ENCODE measurements at regions not wholly inside any gene's neighbourhood (a gene's known extent, or its start where the extent isn't known, plus 50 kb on each side); places are given as distances from the start of the nearest gene placed in this dataset.
A peak's percentile ranks its signal among the peaks of the same experiment; 100 is the strongest.

DNA sequence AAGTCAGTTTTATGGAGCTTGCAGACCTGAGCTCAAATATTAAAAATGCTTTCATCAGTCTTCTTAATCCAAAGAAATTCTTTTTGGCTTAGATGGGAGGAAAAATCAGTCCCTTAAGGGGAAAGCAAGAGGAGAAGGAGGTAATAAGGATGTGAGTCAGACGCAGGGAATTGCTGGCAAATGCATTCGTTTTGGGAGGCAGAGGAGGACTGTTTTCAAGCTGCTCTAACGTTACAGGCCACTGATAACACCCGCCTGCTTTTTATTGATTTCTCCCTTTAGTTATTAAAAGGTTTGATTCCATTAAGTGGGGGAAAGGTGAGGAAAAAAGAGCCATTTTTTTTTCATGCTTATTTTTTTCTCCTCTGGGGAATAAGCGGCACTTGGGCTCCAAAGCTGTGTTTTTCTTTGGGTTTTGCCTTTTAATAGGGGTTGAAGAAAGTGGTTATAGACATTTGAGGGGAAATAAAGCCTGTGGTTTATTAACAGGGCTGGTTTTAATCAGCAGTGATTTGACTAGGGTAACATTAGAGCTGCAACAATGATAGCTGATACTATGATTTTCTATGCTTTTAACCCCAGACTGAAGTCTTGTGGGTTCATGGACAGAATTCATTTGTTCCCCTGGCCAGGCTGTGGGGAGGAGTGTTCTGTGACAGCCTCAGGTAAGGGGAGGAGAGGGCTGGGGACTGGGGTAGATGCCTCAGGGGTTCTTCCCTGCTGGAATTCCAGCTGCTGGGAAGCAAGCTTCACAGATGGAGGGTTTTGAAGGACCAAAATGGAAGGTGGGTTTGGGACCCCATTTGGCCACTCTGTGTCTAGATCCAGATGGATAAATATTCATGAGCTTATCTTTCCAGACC lies 225.2 kb downstream of the GAS1 start:
- Histone ChIP-seq H3K27me3 (ENCODE audit: control insufficient read depth in 3 of 3, insufficient read depth in 3 of 3, low read length in 3 of 3) (no peaks in the 10 kb centered on the region), H3K4me3 (ENCODE audit: low read length in 3 of 3) (no peak overlapping the region), H3K36me3 (ENCODE audit: control insufficient read depth in 3 of 3, insufficient read depth in 3 of 3, low read length in 3 of 3) (no peaks in the 10 kb centered on the region), H3K9me3 (ENCODE audit: control insufficient read depth in 3 of 3, low read length in 3 of 3) (no peaks in the 10 kb centered on the region), H3K9ac (ENCODE audit: low read depth in 1 of 3, low read length in 3 of 3) (no peak overlapping the region), H3K27ac (ENCODE audit: low read depth, low read length) (peak overlapping the region; percentile 46), H3K4me1 (ENCODE audit: control insufficient read depth in 3 of 3, insufficient read depth in 3 of 3, low read length in 3 of 3) (peaks cover 0 to 14% (median 3%) of the 10 kb centered on the region in 3 donors)

- Histone ChIP-seq H3K36me3 (ENCODE audit: control insufficient read depth in 3 of 3, insufficient read depth in 3 of 3, low read length in 3 of 3) (no peaks in the 10 kb centered on the region), H3K9ac (ENCODE audit: low read depth in 1 of 3, low read length in 3 of 3) (no peak overlapping the region), H3K4me1 (ENCODE audit: control insufficient read depth in 3 of 3, insufficient read depth in 3 of 3, low read length in 3 of 3) (peaks cover 0 to 14% (median 3%) of the 10 kb centered on the region in 3 donors), H3K27ac (ENCODE audit: low read depth, low read length) (peak overlapping the region; percentile 7), H3K4me3 (ENCODE audit: low read length in 3 of 3) (no peak overlapping the region), H3K27me3 (ENCODE audit: control insufficient read depth in 3 of 3, insufficient read depth in 3 of 3, low read length in 3 of 3) (no peaks in the 10 kb centered on the region), H3K9me3 (ENCODE audit: control insufficient read depth in 3 of 3, low read length in 3 of 3) (no peaks in the 10 kb centered on the region)
Measured at GRCh38 chr9:86721226-86721781, 226.0 kb downstream of the GAS1 start.

DNA sequence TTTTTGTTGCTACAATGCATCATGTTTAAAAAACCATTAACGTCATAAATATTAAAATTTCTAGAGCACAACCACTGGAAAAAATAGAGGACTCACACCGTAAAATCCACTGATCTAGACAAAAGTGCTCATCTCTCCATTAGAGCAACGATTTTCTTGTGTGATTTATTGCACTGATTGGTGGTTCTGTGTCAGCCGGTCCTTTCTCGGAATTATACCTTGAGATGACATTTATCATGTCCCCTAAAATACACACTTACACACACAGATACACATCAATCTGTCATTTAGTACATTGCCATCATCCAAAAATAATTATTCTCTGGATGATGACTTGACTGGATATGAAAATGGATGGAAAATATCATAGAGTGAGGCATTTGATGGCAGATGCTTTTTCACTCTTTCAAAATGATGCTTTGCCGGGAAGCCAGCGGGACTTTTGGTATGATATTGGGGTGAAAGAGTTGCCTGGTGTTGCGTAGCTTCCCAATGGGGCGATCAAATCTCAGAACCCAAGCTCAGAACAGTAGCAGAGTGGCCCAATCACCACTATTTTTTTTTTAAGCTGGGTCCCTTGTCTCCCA lies 226.6 kb downstream of the GAS1 start:
- no peaks in the 10 kb centered on the region for H3K27me3 ChIP-seq (ENCODE audit: control insufficient read depth in 3 of 3, insufficient read depth in 3 of 3, low read length in 3 of 3)
- peaks cover 0 to 14% (median 3%) of the 10 kb centered on the region in 3 donors for H3K4me1 ChIP-seq (ENCODE audit: control insufficient read depth in 3 of 3, insufficient read depth in 3 of 3, low read length in 3 of 3)
- no peaks in the 10 kb centered on the region for H3K9me3 ChIP-seq (ENCODE audit: control insufficient read depth in 3 of 3, low read length in 3 of 3)
- no peak overlapping the region for H3K4me3 ChIP-seq (ENCODE audit: low read length in 3 of 3)
- H3K9ac ChIP-seq (ENCODE audit: low read depth in 1 of 3, low read length in 3 of 3): no peak overlapping the region
- no peaks in the 10 kb centered on the region for H3K36me3 ChIP-seq (ENCODE audit: control insufficient read depth in 3 of 3, insufficient read depth in 3 of 3, low read length in 3 of 3)
- H3K27ac ChIP-seq (ENCODE audit: low read depth, low read length): peak overlapping the region; percentile 7

- Histone ChIP-seq H3K36me3 (ENCODE audit: control insufficient read depth in 3 of 3, insufficient read depth in 3 of 3, low read length in 3 of 3) (no peaks in the 10 kb centered on the region), H3K4me3 (ENCODE audit: low read length in 3 of 3) (no peak overlapping the region), H3K27ac (ENCODE audit: low read depth, low read length) (no peak overlapping the region), H3K9ac (ENCODE audit: low read depth in 1 of 3, low read length in 3 of 3) (no peak overlapping the region), H3K27me3 (ENCODE audit: control insufficient read depth in 3 of 3, insufficient read depth in 3 of 3, low read length in 3 of 3) (no peaks in the 10 kb centered on the region), H3K9me3 (ENCODE audit: control insufficient read depth in 3 of 3, low read length in 3 of 3) (no peaks in the 10 kb centered on the region), H3K4me1 (ENCODE audit: control insufficient read depth in 3 of 3, insufficient read depth in 3 of 3, low read length in 3 of 3) (peaks cover 0 to 14% (median 3%) of the 10 kb centered on the region in 3 donors)
Measured at GRCh38 chr9:86718388-86719049, 228.8 kb downstream of the GAS1 start.

DNA sequence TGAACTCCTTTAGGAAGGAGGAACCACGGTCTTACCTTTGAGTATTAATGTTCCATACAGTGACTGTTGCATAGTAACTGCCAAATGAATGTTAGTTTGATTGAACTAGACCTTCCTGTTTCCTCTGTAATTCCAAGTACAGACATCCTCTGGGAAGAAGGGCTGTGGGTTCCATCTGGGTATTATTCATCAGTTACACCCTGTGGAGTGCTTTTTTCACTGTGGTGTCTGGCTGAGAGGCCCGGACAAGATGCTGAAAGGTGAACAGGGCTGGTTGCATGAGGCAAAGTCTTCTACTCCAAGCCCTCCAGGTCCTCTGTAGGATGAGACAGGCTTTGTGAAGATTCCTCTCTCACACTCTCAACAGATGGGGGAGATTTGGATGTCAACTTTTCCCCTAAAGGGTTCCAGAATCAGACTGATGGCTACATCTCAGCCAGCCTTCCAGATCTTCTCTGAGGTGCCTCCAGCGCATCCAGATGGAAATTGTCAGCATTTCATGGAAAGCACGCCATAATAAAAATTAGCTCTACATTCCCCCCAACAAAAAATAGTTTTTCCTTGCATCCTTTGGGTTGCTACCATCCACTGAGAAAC lies 230.9 kb downstream of the GAS1 start:
- H3K4me1 ChIP-seq (ENCODE audit: control insufficient read depth in 3 of 3, insufficient read depth in 3 of 3, low read length in 3 of 3): peaks cover 0 to 5% (median 0%) of the 10 kb centered on the region in 3 donors
- H3K9ac ChIP-seq (ENCODE audit: low read depth in 1 of 3, low read length in 3 of 3): no peak overlapping the region
- no peaks in the 10 kb centered on the region for H3K9me3 ChIP-seq (ENCODE audit: control insufficient read depth in 3 of 3, low read length in 3 of 3)
- H3K27me3 ChIP-seq (ENCODE audit: control insufficient read depth in 3 of 3, insufficient read depth in 3 of 3, low read length in 3 of 3): no peaks in the 10 kb centered on the region
- no peak overlapping the region for H3K4me3 ChIP-seq (ENCODE audit: low read length in 3 of 3)
- H3K27ac ChIP-seq (ENCODE audit: low read depth, low read length): no peak overlapping the region
- no peaks in the 10 kb centered on the region for H3K36me3 ChIP-seq (ENCODE audit: control insufficient read depth in 3 of 3, insufficient read depth in 3 of 3, low read length in 3 of 3)

GRCh38 chr9:86714999-86715398 lies 232.3 kb downstream of the GAS1 start:
- peaks cover 0 to 3% (median 0%) of the 10 kb centered on the region in 3 donors for H3K4me1 ChIP-seq (ENCODE audit: control insufficient read depth in 3 of 3, insufficient read depth in 3 of 3, low read length in 3 of 3)
- no peak overlapping the region for H3K27ac ChIP-seq (ENCODE audit: low read depth, low read length)
- no peaks in the 10 kb centered on the region for H3K9me3 ChIP-seq (ENCODE audit: control insufficient read depth in 3 of 3, low read length in 3 of 3)
- no peaks in the 10 kb centered on the region for H3K27me3 ChIP-seq (ENCODE audit: control insufficient read depth in 3 of 3, insufficient read depth in 3 of 3, low read length in 3 of 3)
- no peak overlapping the region for H3K9ac ChIP-seq (ENCODE audit: low read depth in 1 of 3, low read length in 3 of 3)
- no peaks in the 10 kb centered on the region for H3K36me3 ChIP-seq (ENCODE audit: control insufficient read depth in 3 of 3, insufficient read depth in 3 of 3, low read length in 3 of 3)
- H3K4me3 ChIP-seq (ENCODE audit: low read length in 3 of 3): no peak overlapping the region

DNA sequence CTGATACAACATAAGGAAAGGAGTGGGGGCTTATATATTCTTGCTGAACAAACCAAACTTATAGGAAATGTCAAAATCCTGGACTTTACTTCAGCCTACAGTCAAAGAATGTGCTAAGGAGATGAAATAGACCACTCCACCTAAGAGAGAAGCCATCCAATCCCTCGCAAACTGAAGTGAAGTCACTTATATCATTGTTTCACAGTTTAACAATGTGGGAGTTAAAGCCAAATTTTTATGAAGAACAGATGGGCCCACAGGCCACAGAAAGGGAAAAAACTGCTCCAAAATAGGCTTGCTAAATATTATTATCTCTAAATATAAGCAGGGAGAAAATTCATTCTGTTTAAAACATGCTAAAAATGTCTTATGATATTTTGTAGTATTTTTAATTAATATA lies 233.3 kb downstream of the GAS1 start:
- peaks cover 0 to 2% (median 0%) of the 10 kb centered on the region in 3 donors for H3K4me1 ChIP-seq (ENCODE audit: control insufficient read depth in 3 of 3, insufficient read depth in 3 of 3, low read length in 3 of 3)

GRCh38 chr9:86713470-86713869 lies 233.8 kb downstream of the GAS1 start:
- Histone ChIP-seq H3K9me3 (ENCODE audit: control insufficient read depth in 3 of 3, low read length in 3 of 3) (no peaks in the 10 kb centered on the region), H3K9ac (ENCODE audit: low read depth in 1 of 3, low read length in 3 of 3) (no peak overlapping the region), H3K36me3 (ENCODE audit: control insufficient read depth in 3 of 3, insufficient read depth in 3 of 3, low read length in 3 of 3) (no peaks in the 10 kb centered on the region), H3K4me1 (ENCODE audit: control insufficient read depth in 3 of 3, insufficient read depth in 3 of 3, low read length in 3 of 3) (no peaks in the 10 kb centered on the region), H3K4me3 (ENCODE audit: low read length in 3 of 3) (no peak overlapping the region), H3K27ac (ENCODE audit: low read depth, low read length) (no peak overlapping the region), H3K27me3 (ENCODE audit: control insufficient read depth in 3 of 3, insufficient read depth in 3 of 3, low read length in 3 of 3) (no peaks in the 10 kb centered on the region)

More for the DNA sequence above, 233.3 kb downstream of the GAS1 start:
- H3K27me3 ChIP-seq (ENCODE audit: control insufficient read depth in 3 of 3, insufficient read depth in 3 of 3, low read length in 3 of 3): no peaks in the 10 kb centered on the region
- no peak overlapping the region for H3K4me3 ChIP-seq (ENCODE audit: low read length in 3 of 3)
- H3K9me3 ChIP-seq (ENCODE audit: control insufficient read depth in 3 of 3, low read length in 3 of 3): no peaks in the 10 kb centered on the region
- H3K36me3 ChIP-seq (ENCODE audit: control insufficient read depth in 3 of 3, insufficient read depth in 3 of 3, low read length in 3 of 3): no peaks in the 10 kb centered on the region
- no peak overlapping the region for H3K9ac ChIP-seq (ENCODE audit: low read depth in 1 of 3, low read length in 3 of 3)
- no peak overlapping the region for H3K27ac ChIP-seq (ENCODE audit: low read depth, low read length)

- Histone ChIP-seq H3K4me3 (ENCODE audit: low read length in 3 of 3) (no peak overlapping the region), H3K36me3 (ENCODE audit: control insufficient read depth in 3 of 3, insufficient read depth in 3 of 3, low read length in 3 of 3) (no peaks in the 10 kb centered on the region), H3K9ac (ENCODE audit: low read depth in 1 of 3, low read length in 3 of 3) (no peak overlapping the region), H3K27ac (ENCODE audit: low read depth, low read length) (no peak overlapping the region), H3K4me1 (ENCODE audit: control insufficient read depth in 3 of 3, insufficient read depth in 3 of 3, low read length in 3 of 3) (no peaks in the 10 kb centered on the region), H3K9me3 (ENCODE audit: control insufficient read depth in 3 of 3, low read length in 3 of 3) (no peaks in the 10 kb centered on the region), H3K27me3 (ENCODE audit: control insufficient read depth in 3 of 3, insufficient read depth in 3 of 3, low read length in 3 of 3) (no peaks in the 10 kb centered on the region)
Measured at GRCh38 chr9:86708918-86709835, 238.1 kb downstream of the GAS1 start.
